HEK293 (cell line): ENCODE measurements at regions not wholly inside any gene's neighbourhood (a gene's known extent, or its start where the extent isn't known, plus 50 kb on each side); places are given as distances from the start of the nearest gene placed in this dataset.

ENCODE experiments used
- CTCF ChIA-PET: fragments of 350-600 bp; formaldehyde crosslinking; extraction: SDS; loops from one replicate; lab custom pipeline; 2021; ENCODE audit warnings: antibody characterized with exemption; lab: Yijun Ruan, JAX
- POLR2A ChIA-PET: fragments of 300-600 bp; formaldehyde crosslinking; extraction: SDS; loops from one replicate; lab custom pipeline; 2020; ENCODE audit warnings: antibody characterized with exemption, inconsistent platforms; lab: Yijun Ruan, JAX
- H3K27ac ChIP-seq: fragments of 200-500 bp; sonication (Bioruptor generic); 2 replicates; pipeline ENCODE4 v1.5.1; 2014; ENCODE audit warnings: low read depth, low read length, control low read depth, inconsistent platforms; ENCODE audit errors: extremely low read depth
- H3K36me3 ChIP-seq, 2 experiments: fragments of 200-500 bp in 1 of 2; sonication (Bioruptor generic) in 1 of 2; 1 replicate in 1 of 2; 2 replicates in 1 of 2; pipeline ENCODE4 v1.5.1; 2014 to 2017; ENCODE audit warnings: inconsistent platforms in 2 of 2, low read length in 2 of 2; ENCODE audit not compliant: control insufficient read depth in 2 of 2, insufficient read depth in 1 of 2
- H3K4me1 ChIP-seq: fragments of 200-500 bp; sonication (Bioruptor generic); 2 replicates; pipeline ENCODE4 v1.5.1; 2014; ENCODE audit warnings: mild to moderate bottlenecking, low read length, inconsistent platforms; ENCODE audit not compliant: control insufficient read depth, insufficient read depth
- H3K4me3 ChIP-seq: 2 replicates; pipeline ENCODE4 v1.5.1; 2011; ENCODE audit warnings: low read depth, mild to moderate bottlenecking, control low read depth, low read length, moderate library complexity
- H3K9me3 ChIP-seq: fragments of 200-500 bp; sonication (Bioruptor generic); 2 replicates; pipeline ENCODE4 v1.5.1; 2014; ENCODE audit warnings: low read depth, low read length, inconsistent platforms; ENCODE audit not compliant: control insufficient read depth, insufficient read depth
- CTCF ChIP-seq: fragments of 450-650 bp; formaldehyde crosslinking; IDR thresholded peaks from 2 replicates; pipeline ENCODE4 v1.5.1; 2016; ENCODE audit warnings: missing biosample characterization, missing genetic modification characterization
- GLIS2 ChIP-seq: fragments of 450-650 bp; formaldehyde crosslinking; IDR thresholded peaks from 2 replicates; pipeline ENCODE4 v1.5.1; 2016; ENCODE audit warnings: missing biosample characterization, missing genetic modification characterization
- KLF17 ChIP-seq: fragments of 450-650 bp; formaldehyde crosslinking; IDR thresholded peaks from 2 replicates; pipeline ENCODE4 v1.5.1; 2016; ENCODE audit warnings: missing biosample characterization, missing genetic modification characterization
- SCRT2 ChIP-seq: fragments of 450-650 bp; formaldehyde crosslinking; IDR thresholded peaks from 2 replicates; pipeline ENCODE4 v1.5.1; 2016; ENCODE audit warnings: missing biosample characterization, missing genetic modification characterization
- ZFHX2 ChIP-seq: fragments of 450-650 bp; formaldehyde crosslinking; conservative IDR thresholded peaks from 2 replicates; pipeline ENCODE4 v1.5.1; 2016; ENCODE audit warnings: missing biosample characterization, missing genetic modification characterization
- ZNF10 ChIP-seq: fragments of 450-650 bp; formaldehyde crosslinking; IDR thresholded peaks from 2 replicates; pipeline ENCODE4 v1.5.1; 2017; ENCODE audit warnings: missing biosample characterization, missing genetic modification characterization
- ZNF112 ChIP-seq: fragments of 450-650 bp; formaldehyde crosslinking; IDR thresholded peaks from 2 replicates; pipeline ENCODE4 v1.5.0; 2017; ENCODE audit warnings: missing biosample characterization, missing genetic modification characterization
- ZNF175 ChIP-seq: fragments of 450-650 bp; formaldehyde crosslinking; IDR thresholded peaks from 2 replicates; pipeline ENCODE4 v1.5.1; 2016; ENCODE audit warnings: missing biosample characterization, missing genetic modification characterization
- ZNF184 ChIP-seq: fragments of 450-650 bp; IDR thresholded peaks from 2 replicates; pipeline ENCODE4 v1.5.1; 2018; ENCODE audit warnings: missing biosample characterization, mild to moderate bottlenecking, missing genetic modification characterization
- ZNF19 ChIP-seq: fragments of 450-650 bp; formaldehyde crosslinking; IDR thresholded peaks from 2 replicates; pipeline ENCODE4; 2016; ENCODE audit warnings: missing biosample characterization, missing genetic modification characterization, low read depth
- ZNF24 ChIP-seq: fragments of 450-650 bp; formaldehyde crosslinking; IDR thresholded peaks from 2 replicates; pipeline ENCODE4 v1.5.1; 2016; ENCODE audit warnings: missing biosample characterization, missing genetic modification characterization
- ZNF341 ChIP-seq: fragments of 450-650 bp; formaldehyde crosslinking; IDR thresholded peaks from 2 replicates; pipeline ENCODE4; 2016; ENCODE audit warnings: low read depth, missing biosample characterization, missing genetic modification characterization
- ZNF354C ChIP-seq: fragments of 450-650 bp; formaldehyde crosslinking; IDR thresholded peaks from 2 replicates; pipeline ENCODE4 v1.5.1; 2016; ENCODE audit warnings: missing biosample characterization, missing genetic modification characterization, low read depth, borderline replicate concordance
- ZNF366 ChIP-seq: fragments of 450-650 bp; formaldehyde crosslinking; conservative IDR thresholded peaks from 2 replicates; pipeline ENCODE4 v1.5.1; 2016; ENCODE audit warnings: missing biosample characterization, missing genetic modification characterization
- ZNF394 ChIP-seq: fragments of 450-650 bp; formaldehyde crosslinking; IDR thresholded peaks from 2 replicates; pipeline ENCODE4 v1.5.1; 2016; ENCODE audit warnings: missing biosample characterization, missing genetic modification characterization, mild to moderate bottlenecking, moderate library complexity, borderline replicate concordance
- ZNF416 ChIP-seq: fragments of 450-650 bp; formaldehyde crosslinking; IDR thresholded peaks from 2 replicates; pipeline ENCODE4 v1.5.1; 2016; ENCODE audit warnings: missing biosample characterization, missing genetic modification characterization
- ZNF423 ChIP-seq: fragments of 450-650 bp; formaldehyde crosslinking; IDR thresholded peaks from 2 replicates; pipeline ENCODE4 v1.5.1; 2016; ENCODE audit warnings: missing biosample characterization, missing genetic modification characterization
- ZNF426 ChIP-seq: fragments of 450-650 bp; formaldehyde crosslinking; IDR thresholded peaks from 2 replicates; pipeline ENCODE4 v1.5.1; 2017; ENCODE audit warnings: missing biosample characterization, missing genetic modification characterization, mild to moderate bottlenecking, inconsistent platforms, moderate library complexity
- ZNF488 ChIP-seq: fragments of 450-650 bp; formaldehyde crosslinking; IDR thresholded peaks from 2 replicates; pipeline ENCODE4 v1.5.1; 2016; ENCODE audit warnings: missing biosample characterization, missing genetic modification characterization
- ZNF514 ChIP-seq: fragments of 450-650 bp; formaldehyde crosslinking; IDR thresholded peaks from 2 replicates; pipeline ENCODE4 v1.5.1; 2016; ENCODE audit warnings: missing biosample characterization, missing genetic modification characterization
- ZNF549 ChIP-seq: fragments of 450-650 bp; IDR thresholded peaks from 2 replicates; pipeline ENCODE4 v1.5.1; 2018; ENCODE audit warnings: missing biosample characterization, missing genetic modification characterization, mild to moderate bottlenecking, inconsistent platforms, moderate library complexity
- ZNF626 ChIP-seq: fragments of 450-650 bp; sonication (Bioruptor Pico); formaldehyde crosslinking; IDR thresholded peaks from 2 replicates; pipeline ENCODE4 v1.5.1; 2018; ENCODE audit warnings: missing biosample characterization, missing genetic modification characterization, inconsistent platforms
- ZNF664 ChIP-seq: fragments of 450-650 bp; formaldehyde crosslinking; IDR thresholded peaks from 2 replicates; pipeline ENCODE4 v1.5.1; 2016; ENCODE audit warnings: missing biosample characterization, missing genetic modification characterization
- ZNF792 ChIP-seq: fragments of 450-650 bp; formaldehyde crosslinking; IDR thresholded peaks from 2 replicates; pipeline ENCODE4 v1.5.1; 2016; ENCODE audit warnings: missing biosample characterization, missing genetic modification characterization
- ZSCAN18 ChIP-seq: fragments of 450-650 bp; formaldehyde crosslinking; IDR thresholded peaks from 2 replicates; pipeline ENCODE4 v1.5.1; 2016; ENCODE audit warnings: missing biosample characterization, missing genetic modification characterization

- no peak for TF ChIP-seq ZNF175
Observed at GRCh38 chr5:87184605-87185004, 83.1 kb upstream of the RASA1 start (continued).

- Histone ChIP-seq H3K36me3 (no peaks in the 10 kb centered on the region), H3K9me3 (no peaks in the 10 kb centered on the region), H3K4me1 (no peaks in the 10 kb centered on the region), H3K27ac (no peak overlapping the region), H3K4me3 (no peak overlapping the region)
- POLR2A ChIA-PET: no interaction called here
- no peak for TF ChIP-seq ZNF394 (tag by site-specific recombination)
- TF ChIP-seq SCRT2: peak; percentile 61; the same call in 1 of the 2 replicates
- no peak for TF ChIP-seq ZFHX2 (tag by site-specific recombination)
- CTCF ChIA-PET: no interaction called here
Observed at GRCh38 chr5:87185838-87186237, 81.8 kb upstream of the RASA1 start.

GRCh38 chr5:87188391-87188790 lies 79.3 kb upstream of the RASA1 start:
- ChIA-PET POLR2A (no interaction called here), CTCF (no interaction called here)
- Histone ChIP-seq H3K4me1 (no peaks in the 10 kb centered on the region), H3K27ac (no peak overlapping the region), H3K4me3 (no peak overlapping the region), H3K9me3 (no peaks in the 10 kb centered on the region), H3K36me3 (no peaks in the 10 kb centered on the region)
- TF ChIP-seq ZNF354C (tag by site-specific recombination) (no peak), ZNF792 (tag by site-specific recombination) (no peak), ZNF664 (tag by site-specific recombination) (no peak), ZNF416 (tag by site-specific recombination) (no peak), ZNF184 (tag by site-specific recombination) (no peak), ZNF19 (tag by site-specific recombination) (no peak), ZNF626 (tag by site-specific recombination) (no peak), ZNF426 (no peak), ZNF341 (tag by site-specific recombination) (no peak)
- TF ChIP-seq, all 188 proteins: peak for 0

- Histone ChIP-seq H3K4me3 (no peak overlapping the region), H3K4me1 (no peaks in the 10 kb centered on the region), H3K27ac (no peak overlapping the region), H3K36me3 (no peaks in the 10 kb centered on the region), H3K9me3 (no peaks in the 10 kb centered on the region)
- POLR2A ChIA-PET: no interaction called here
- CTCF ChIA-PET: no interaction called here
- TF ChIP-seq ZNF24 (tag by site-specific recombination) (no peak), ZNF112 (no peak), ZNF426 (no peak), ZNF10 (tag by site-specific recombination) (no peak), KLF17 (tag by site-specific recombination) (no peak), ZNF549 (no peak)
Observed at GRCh38 chr5:87190041-87190440, 77.6 kb upstream of the RASA1 start.

- ChIA-PET CTCF (no interaction called here), POLR2A (no interaction called here)
- no peaks in the 10 kb centered on the region for H3K9me3 ChIP-seq
- no peaks in the 10 kb centered on the region for H3K36me3 ChIP-seq
- H3K4me3 ChIP-seq: no peak overlapping the region
- H3K27ac ChIP-seq: no peak overlapping the region
- no peaks in the 10 kb centered on the region for H3K4me1 ChIP-seq
- no peak for TF ChIP-seq GLIS2 (tag by site-specific recombination)
- no peak for TF ChIP-seq ZNF488 (tag by site-specific recombination)
- no peak for TF ChIP-seq ZNF366
- TF ChIP-seq ZNF423: no peak
- no peak for TF ChIP-seq CTCF (tag by site-specific recombination)
- TF ChIP-seq ZSCAN18 (tag by site-specific recombination): no peak
- no peak for TF ChIP-seq ZNF514 (tag by site-specific recombination)
Observed at GRCh38 chr5:87190687-87191086, 77.0 kb upstream of the RASA1 start.
